ENCODE measurements at regions not wholly inside any gene's neighbourhood (a gene's known extent, or its start where the extent isn't known, plus 50 kb on each side); places are given as distances from the start of the nearest gene placed in this dataset.
"Not testable (repeated sequence)": the region's sequence is repeated elsewhere in the genome, so short reads cannot be mapped to it uniquely, and the experiment has no call there.

- DNase-seq (ENCODE audit: low read depth), result no peak
These were observed 647.0 kb upstream of the SGO1 start for GRCh38 chr3:20832963-20833362.

- no peak for DNase-seq (ENCODE audit: low read depth)
These were observed 636.2 kb upstream of the SGO1 start for GRCh38 chr3:20822251-20822650.

- not testable (repeated sequence) for DNase-seq (ENCODE audit: low read depth)
These were observed 634.9 kb upstream of the SGO1 start for GRCh38 chr3:20820872-20821271.

- DNase-seq (ENCODE audit: low read depth), result no peak
These were observed 625.6 kb upstream of the SGO1 start for GRCh38 chr3:20811631-20812030.

GRCh38 chr3:20811006-20811405, 625.0 kb upstream of the SGO1 start:
- DNase-seq (ENCODE audit: low read depth), result no peak

- no peak for DNase-seq (ENCODE audit: low read depth)
These were observed 624.5 kb upstream of the SGO1 start for GRCh38 chr3:20810555-20810954.

GRCh38 chr3:20809356-20809755, 623.4 kb upstream of the SGO1 start:
- DNase-seq (ENCODE audit: low read depth), result no peak

GRCh38 chr3:20808864-20809263, 622.9 kb upstream of the SGO1 start:
- no peak for DNase-seq (ENCODE audit: low read depth)

- DNase-seq (ENCODE audit: low read depth), result no peak
These were observed 612.7 kb upstream of the SGO1 start for GRCh38 chr3:20798666-20799065.

- DNase-seq (ENCODE audit: low read depth), result no peak
These were observed 601.0 kb upstream of the SGO1 start for GRCh38 chr3:20787005-20787404.

- no peak for DNase-seq (ENCODE audit: low read depth)
These were observed 590.7 kb upstream of the SGO1 start for GRCh38 chr3:20776692-20777091.

- no peak for DNase-seq (ENCODE audit: low read depth)
These were observed 590.3 kb upstream of the SGO1 start for GRCh38 chr3:20776286-20776685.

GRCh38 chr3:20773320-20773984, 587.4 kb upstream of the SGO1 start:
- DNase-seq (ENCODE audit: low read depth), result no peak

GRCh38 chr3:20772869-20773268, 586.9 kb upstream of the SGO1 start:
- no peak for DNase-seq (ENCODE audit: low read depth)

GRCh38 chr3:20769430-20769829, 583.4 kb upstream of the SGO1 start:
- no peak for DNase-seq (ENCODE audit: low read depth)

- DNase-seq (ENCODE audit: low read depth), result no peak
These were observed 575.0 kb upstream of the SGO1 start for GRCh38 chr3:20760981-20761380.

- DNase-seq (ENCODE audit: low read depth), result no peak
These were observed 566.4 kb upstream of the SGO1 start for GRCh38 chr3:20752416-20752815.

GRCh38 chr3:20751296-20751695, 565.3 kb upstream of the SGO1 start:
- DNase-seq (ENCODE audit: low read depth), result no peak

GRCh38 chr3:20747741-20748140, 561.7 kb upstream of the SGO1 start:
- no peak for DNase-seq (ENCODE audit: low read depth)

- DNase-seq (ENCODE audit: low read depth), result no peak
These were observed 557.7 kb upstream of the SGO1 start for GRCh38 chr3:20743553-20744321.

- no peak for DNase-seq (ENCODE audit: low read depth)
These were observed 557.0 kb upstream of the SGO1 start for GRCh38 chr3:20742903-20743552.

- no peak for DNase-seq (ENCODE audit: low read depth)
These were observed 555.4 kb upstream of the SGO1 start for GRCh38 chr3:20741381-20741780.

GRCh38 chr3:20739814-20740213, 553.8 kb upstream of the SGO1 start:
- no peak for DNase-seq (ENCODE audit: low read depth)
